ENCODE measurements at regions not wholly inside any gene's neighbourhood (a gene's known extent, or its start where the extent isn't known, plus 50 kb on each side); places are given as distances from the start of the nearest gene placed in this dataset.

DNA sequence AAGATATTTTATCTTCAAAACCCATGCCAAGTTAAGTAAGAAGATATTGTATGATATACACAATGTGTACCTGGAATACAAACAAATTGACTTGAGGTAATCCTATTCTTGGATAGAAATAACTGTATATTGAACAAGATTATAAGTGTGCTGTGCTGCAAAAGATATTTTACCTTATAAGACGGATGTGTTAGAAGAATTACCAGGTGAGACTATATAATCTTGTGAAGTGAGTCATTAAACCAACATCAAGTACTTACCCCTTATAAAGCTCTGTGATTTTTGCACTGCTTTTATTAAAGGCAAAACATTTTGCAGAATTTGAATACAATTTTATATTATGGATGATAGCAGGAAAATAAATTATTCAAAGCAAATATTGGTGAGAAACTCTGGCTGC lies 570.0 kb downstream of the MMUT start:
- no peak for DNase-seq

DNA sequence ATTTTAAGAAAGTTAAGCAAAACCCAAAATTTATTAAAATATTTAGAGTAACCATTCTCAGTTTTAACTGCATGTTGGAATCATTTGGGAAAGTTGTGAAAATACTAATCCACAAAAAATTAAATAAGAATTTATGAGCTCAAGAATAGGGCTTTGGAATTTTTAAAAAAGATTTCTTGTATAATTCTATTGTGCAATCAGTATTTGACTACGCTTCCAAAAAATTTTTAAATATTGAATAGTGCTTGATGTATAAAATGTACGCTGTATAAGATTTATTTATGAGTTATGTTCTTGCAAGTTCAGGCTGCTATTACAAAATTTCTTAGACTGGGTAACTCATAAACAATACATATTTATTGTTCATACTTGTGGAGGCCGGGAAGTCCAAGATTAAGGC lies 571.7 kb downstream of the MMUT start:
- DNase-seq, result no peak

DNA sequence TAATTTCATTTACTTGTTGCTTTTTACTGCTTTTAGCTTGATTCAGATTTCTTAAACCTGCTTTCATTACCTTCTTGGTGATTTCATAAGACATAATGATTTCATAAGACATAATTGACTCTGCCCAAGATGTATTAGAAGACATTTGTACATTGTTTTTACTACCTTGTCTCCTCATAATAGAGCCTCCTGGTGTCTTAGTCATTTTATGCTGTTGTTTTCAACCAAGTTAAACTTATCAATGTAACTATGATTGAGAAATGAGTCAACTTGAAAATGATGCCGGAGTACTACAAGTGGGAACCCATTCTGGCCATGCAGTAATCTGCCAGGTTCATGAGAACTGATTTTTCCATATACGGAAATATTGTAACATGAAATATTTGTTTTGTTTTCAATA lies 573.6 kb downstream of the MMUT start:
- no peak for DNase-seq

DNA sequence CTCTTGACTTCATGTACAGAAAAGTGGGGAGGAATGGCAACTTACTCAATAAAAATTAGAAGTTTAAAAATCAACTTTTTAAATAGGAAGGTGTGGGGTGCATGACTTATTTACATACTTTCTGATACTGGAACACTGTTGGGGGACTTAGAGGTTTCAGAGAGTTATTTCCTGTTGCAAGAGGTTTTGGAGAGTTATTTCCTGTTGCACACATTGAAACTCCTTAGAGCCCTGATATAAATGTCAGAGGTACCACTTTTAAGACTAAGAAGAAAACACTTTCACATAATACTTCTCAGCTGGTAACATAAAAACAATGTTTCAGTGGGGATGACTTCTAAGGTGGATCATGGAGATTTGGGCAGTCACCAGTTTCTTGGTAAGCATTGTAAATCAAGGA lies 579.9 kb downstream of the MMUT start:
- no peak for DNase-seq

DNA sequence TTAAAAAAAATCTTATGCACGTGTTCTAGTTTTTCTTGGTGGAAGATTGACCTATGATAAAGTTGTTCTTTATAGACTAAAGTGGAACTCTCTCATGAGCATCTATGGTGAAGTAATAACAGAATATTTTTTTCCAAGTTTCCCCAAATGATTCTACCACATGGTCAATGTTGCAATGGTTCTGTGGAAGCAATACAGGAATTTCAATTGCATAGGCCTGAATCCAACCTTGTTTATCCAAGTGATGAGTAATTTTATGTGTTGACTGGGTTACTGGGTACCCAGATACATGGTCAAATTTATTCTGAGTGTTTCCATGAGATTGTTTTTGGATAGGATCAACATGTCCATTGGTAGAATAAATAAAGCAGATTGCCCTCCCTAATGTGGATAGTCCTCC lies 581.5 kb downstream of the MMUT start:
- DNase-seq, result no peak

DNA sequence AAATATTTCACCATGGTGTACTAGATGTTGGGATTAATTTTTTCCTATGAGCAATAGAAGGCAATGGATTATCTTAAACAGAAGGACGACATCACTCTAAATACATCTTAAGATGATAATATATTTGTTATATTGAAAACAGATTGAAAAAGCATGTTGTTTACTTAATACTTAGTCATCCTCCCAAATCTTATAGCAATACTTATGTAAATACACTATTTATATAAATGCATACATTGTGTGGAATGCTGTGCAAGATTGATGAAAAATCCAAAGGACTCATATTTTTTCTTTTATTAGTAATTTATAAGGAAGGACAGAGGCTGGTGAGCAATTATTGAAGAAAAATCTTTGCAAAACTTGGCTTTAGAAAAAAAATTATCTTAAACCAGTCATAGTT lies 593.5 kb downstream of the MMUT start:
- DNase-seq, result no peak

DNA sequence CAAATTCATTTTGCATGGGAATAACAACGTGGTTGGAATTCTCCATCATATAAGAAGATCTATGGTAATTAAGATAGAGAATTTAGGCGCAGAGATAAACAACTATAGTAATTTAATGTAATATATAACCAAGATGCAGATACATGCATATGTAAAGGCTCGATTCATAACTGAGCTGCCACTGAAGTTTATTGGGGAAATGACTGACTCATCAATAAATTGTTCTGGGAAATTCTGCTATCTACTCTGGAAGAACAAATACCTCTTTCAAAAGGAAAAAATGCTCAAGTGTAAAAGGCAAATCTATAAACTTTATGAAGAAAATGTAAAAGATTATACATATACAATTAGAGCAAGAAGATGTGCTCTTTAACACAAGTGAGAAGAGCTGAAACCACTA lies 596.4 kb downstream of the MMUT start:
- no peak for DNase-seq

DNA sequence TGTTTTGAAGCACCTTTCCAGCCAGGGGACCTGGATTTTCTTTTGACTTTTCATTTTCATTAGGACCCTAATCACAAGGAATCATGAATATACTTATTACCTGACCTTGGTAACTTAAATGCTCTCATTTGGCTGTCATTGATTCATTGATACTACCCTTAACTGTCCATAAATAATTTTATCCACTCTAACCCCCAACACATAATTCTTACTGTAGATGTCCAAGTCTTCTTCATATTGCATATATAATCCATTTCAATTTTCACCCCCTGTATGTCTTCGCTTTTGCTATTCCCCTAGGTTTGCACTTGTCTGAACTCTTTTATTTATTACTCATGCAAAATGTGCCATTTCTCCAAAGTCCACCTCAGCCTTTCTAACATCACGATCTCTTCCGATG lies 602.9 kb downstream of the MMUT start:
- DNase-seq, result no peak

DNA sequence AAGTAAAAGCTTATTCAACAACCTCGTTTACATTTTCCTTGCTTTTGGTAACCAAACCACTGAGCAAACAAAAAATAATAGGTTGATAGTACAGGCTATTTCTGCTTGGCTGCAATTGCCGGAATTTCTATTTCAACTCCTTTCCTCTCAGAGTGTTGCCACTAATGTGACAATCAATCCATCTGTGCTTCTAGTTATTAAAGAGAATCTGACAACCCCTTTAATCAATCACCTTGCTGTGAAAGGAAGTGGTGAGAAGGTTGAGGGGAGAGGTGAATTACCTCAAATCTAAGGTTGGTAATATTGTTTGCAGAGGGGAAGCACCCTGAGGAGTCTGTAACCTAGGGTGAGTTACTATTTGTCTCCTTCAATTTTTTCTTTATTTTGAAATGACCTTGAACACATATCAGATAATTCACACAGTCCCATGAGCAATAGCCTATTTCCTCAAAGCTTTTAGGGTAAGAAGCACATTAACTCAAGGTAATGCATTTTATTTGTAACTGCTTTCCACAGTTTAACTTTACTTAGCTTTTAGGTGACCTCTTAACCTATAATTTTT lies 603.4 kb downstream of the MMUT start:
- DNase-seq, result no peak

DNA sequence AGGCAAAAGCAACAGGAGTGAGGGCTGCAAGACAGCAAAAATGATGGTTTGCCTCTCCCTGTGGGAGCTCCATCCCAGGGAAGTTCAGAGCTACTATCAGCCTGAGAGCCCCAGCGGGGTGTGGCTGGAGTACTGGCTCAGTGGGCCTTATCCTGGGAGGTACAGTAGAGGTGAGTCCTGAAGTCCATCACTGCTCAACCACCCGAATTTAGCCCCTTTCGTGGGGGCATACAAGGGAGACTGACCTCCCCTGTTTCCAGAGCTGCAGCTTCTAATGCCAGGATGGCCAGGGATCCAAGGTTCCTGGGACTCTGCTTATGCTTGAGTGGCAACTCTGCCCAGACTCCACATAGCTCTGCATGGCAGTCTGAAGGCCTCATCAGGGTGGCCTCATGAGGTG lies 617.8 kb downstream of the MMUT start:
- DNase-seq, result no peak

DNA sequence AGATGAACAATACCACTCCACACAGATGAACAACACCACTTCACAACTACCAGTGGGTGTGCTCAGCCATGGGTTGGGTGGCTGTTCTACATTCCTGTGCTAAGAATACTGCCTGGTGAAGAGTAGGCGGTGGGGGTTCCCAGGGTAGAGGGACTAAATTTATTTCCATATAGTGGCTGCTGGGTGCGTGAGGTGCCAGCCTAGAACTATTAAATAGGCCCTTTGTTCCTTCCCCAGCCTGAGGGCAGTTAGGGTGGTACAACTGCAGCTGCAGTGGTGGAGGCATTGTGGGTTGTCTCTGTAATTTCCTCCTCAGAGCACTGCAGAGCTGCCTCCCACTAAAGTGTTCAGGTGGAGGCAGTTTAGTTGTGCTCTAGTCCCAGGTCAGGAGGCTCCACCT lies 618.4 kb downstream of the MMUT start:
- DNase-seq, result no peak

DNA sequence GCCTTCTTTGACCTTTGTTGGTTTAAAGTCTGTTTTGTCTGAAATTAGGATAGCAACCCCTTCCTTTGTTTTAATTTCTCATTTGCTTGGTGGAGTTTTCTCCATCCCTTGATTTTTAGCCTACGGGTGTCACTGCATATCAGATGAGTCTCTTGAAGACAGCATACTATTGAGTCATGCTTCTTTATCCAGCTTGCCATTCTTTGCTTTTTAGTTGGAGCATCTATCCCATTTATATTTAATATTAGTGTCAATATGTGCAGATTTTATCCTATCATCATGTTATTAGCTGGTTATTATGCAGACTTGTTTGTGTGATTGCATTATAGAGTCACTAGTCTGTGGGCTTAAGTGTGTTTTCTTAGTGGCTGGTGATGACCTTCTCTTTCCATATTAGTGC lies 622.2 kb downstream of the MMUT start:
- DNase-seq, result no peak

DNA sequence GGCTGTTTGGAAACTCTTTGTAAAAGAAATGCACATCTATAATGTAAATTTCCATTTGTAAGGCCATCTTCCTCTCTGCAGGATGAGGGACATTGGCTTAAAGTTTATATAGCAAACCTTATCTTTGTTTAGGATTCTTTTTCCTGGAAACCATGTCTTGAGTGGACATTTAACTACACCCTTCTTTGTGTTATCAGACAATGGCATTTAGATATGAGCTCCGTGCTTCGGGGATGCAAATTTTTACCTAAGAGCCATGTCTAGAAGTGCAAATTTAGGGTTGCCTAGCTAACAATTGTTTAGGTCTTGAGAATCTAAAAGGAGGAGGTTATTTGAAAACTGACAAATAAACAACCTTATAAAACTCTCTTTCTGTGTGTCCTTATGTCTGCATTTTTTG lies 623.8 kb downstream of the MMUT start:
- DNase-seq, result no peak

DNA sequence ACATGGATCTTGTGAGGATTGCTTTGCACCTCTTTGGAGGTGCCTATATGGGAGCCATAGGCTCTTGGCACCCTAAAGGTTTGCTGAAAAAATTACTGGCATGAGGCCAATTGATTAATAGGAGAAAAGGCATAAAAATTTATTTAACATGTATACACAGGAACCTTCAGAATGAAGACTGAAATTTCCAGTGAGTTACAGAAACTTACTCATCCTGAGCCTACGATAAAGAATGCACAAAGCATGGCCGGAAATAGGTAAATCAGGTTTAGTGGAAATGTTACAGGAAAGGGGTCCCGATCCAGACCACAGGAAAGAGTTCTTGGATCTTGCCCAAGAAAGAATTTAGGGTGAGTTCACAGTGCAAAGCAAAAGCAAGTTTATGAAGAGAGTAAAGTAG lies 625.3 kb downstream of the MMUT start:
- DNase-seq, result no peak

DNA sequence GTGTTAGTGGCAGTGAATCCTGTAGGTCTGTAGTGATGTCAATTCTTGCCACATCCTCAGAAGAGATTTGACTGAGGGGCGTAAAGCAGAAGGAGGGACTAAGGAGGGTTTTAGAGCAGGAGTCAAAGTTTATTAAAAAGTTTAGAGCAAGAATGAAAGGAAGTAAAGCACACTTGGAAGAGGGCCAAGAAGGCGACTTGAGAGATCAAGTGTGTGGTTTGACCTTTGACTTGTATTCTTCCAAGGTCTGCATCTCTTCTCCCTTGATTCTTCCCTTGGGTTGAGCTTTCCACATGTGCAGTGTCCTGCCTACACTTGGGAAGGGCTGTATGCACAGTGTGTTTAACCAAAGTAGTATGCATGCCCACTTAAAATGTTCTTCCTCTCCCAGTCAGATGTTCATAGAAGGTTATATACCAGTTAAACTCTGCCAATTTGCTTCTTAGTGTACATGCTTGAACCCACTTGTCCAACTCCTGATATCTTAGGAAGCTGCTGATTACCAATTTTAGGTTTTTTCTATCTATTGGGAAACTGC lies 627.6 kb downstream of the MMUT start:
- DNase-seq, result no peak

DNA sequence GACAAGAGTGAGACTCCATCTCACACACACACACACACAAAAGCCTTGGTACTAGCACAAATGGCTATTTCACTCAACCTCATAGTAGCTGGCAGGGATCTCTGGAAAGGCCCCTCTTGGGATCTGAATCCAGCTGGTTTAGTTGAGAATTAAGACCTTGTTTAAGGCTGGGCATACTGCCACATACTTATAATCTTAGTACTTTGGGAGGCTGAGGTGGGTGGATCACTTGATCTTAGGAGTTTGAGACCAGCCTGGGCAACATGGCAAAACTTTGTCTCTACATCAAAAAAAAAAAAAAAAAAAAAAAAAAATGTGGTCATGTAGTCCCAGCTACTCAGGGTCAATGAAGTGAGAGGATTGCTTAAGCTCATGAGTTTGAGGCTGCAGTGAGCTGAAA lies 628.3 kb downstream of the MMUT start:
- no peak for DNase-seq

DNA sequence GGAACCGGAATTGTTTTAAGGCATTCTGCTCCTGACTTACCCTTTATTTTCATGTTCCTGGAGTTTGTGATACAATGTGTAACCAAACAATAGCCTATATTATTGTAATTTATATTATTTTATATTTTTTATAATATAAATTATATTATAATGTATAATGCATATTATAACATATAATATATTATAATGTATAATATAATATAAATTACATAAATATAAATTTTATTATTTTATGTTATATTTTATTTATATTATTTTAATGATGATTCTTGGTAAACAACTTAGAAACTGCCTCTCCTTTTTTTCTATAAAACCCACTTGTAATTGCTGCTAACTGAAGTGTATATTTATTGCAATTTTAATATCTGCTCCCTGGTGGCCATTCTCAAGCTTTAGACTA lies 629.1 kb downstream of the MMUT start:
- DNase-seq, result no peak

DNA sequence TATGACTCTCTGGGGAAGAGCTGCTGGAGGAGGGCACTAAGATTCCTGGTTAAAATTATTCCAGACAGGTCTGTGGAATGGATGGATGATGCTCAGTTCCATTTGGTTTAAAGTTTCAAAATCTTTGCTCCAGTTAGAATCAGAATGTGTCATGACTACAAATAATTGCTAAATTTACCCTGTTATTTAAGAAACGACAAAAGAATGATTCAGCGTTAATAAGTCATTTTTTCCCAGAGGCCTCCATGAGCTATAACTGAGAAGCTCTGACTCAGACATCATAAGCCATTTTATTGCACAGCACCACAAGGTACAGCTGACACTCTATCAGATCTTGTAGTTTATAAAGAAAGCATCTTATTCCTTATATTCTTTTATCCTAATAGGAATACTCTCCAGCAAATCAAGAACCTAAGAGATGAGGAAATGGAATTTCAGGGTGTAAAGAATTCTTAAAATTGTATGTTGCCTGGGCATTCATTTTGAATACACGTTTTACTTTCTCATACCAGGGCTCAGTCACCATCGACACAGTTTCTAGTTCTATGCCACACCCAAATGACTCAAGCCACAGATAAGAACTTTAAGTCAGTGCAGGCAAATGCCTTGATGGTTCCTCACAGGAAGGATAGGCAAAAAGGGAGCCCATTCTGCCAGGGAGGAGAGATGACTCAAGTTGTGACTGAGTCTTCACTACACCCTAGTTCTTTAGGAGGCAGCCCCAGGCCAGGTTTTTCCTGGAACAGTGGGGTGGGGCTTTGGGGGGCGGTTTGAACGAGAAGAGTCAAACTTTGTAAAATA lies 636.0 kb downstream of the MMUT start:
- DNase-seq, result no peak

DNA sequence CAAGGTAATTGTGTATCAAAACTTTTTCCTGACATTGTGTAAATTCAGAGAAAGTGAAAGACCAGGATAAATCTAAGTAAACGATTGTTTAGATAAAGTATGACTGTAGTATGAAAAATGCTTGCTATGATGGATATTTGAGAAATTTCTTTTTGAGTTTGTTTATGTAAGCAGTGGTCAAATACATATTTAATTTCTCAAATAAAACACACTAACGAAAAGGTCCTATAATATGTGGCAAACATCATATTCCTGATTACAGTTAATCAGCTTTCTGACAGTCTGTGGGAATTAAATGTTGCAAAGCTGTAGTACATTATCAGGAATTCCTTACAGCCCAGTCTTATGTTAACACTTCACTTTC lies 636.9 kb downstream of the MMUT start:
- no peak for DNase-seq

DNA sequence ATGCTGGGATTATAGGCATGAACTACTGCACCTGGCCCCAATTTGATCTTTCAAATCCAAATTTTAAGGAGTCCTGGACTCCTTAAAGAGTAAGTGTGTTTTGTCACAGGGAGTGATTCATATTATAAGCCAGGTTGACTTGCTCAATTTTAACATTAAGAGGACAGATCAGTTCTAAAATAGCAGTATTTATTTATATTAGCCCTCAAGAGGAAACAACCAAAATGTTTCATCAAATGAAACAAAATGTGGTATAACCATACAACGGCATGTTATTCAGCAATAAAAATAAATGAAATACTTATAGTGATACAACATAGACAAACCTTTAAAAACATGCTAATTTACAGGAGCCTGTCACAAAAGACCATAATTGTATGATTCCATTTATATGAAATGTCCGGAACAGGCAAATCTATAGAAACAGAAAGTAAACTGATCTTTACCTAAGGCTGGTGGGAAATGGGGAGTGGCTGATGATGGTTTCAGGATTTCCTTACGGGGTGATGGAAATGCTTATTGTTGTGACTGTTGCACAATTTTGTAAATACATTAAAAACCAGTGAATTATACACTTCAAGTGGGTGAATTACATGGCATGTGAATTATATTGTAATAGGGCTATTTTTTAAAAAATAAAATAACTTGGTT lies 637.4 kb downstream of the MMUT start:
- DNase-seq, result no peak

DNA sequence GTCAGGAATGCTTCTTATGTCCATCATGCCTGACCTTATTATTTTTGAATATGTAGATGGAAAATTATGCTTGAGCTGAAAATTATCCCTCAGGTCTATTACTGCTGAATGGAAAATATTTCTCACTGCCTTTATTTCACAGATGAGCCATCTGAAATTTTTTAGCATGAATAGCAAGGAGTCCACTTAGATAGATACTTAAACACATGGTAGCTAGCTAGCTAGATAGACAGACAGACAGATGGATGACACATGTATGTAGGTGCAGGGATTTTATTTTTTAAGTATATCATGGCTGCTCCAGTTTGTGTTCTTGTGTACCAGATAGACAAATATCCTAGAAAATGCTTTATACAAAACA lies 645.0 kb downstream of the MMUT start:
- no peak for DNase-seq

DNA sequence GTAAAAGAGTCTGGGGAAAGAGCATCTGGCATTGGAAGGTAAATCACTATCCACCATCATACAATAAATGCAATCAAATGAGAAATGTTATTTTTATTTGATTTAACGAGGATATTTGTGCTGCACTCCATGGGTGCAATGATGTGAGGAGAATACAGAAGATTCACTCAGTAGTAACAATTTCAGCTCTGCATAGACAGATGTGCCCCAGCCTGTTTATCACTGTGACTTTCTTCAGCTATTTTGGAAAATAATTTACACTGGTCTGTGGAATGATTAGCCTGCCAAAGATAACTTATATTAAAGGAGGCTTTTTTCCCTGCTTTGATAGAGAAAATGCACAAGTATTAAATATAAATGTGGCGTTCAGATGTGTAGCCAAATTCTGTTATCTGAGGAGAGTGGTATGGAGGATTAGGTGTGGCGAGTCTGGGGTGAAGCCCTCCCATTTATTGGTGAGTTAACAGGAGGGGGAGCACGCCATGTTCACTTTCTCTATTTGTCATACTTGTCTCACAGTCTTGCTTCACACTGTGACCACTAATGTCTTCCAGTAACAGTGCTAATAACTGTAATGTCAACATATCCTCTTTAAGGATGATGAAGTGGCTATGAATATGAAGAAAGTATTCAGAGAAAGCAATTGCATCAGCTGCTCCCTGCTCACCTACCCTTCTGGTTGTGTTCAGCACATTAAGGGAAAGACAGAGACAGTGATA lies 645.6 kb downstream of the MMUT start:
- DNase-seq, result no peak

DNA sequence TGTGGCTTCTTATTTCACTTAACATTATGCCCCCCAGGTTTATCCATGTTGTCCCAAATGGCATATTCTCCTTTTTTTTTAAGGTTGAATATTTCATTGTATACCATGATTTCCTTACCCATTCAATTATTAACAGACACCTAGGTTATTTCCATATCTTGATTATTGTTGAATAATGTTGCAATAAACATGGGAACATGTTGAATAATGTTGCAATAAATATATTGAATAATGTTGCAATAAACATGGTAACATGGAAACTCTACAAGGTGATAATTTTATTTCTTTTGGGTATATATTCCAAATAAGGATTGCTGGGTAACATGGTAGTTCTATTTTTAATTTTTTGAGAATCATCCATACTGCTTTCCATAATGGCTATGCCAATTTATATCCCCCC lies 648.1 kb downstream of the MMUT start:
- DNase-seq, result no peak

DNA sequence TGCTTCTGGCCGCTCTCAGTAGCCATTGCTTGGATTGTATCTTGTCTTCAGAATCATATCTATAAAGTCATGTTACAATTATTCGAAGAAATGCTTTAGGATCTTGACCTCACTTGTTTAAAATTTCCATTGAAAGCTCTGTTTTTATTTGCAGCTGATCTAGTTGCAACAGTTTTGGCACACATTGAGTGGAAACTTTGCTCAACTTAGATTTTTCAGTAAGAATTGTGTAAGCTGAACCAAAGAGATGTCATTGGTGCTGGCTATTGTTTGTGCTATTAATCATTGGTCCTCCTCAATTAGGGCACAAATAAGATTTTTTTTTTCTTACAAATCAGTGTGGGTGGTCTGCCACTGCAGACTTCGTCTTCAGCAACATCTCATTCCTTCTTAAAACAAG lies 649.2 kb downstream of the MMUT start:
- DNase-seq, result no peak

Measured in left hindlimb (tissue), 1 donor.